HEK293 (cell line): ENCODE measurements at regions not wholly inside any gene's neighbourhood (a gene's known extent, or its start where the extent isn't known, plus 50 kb on each side); places are given as distances from the start of the nearest gene placed in this dataset.

Source experiments
- CTCF ChIP-seq: fragments of 450-650 bp; formaldehyde crosslinking; IDR thresholded peaks from 2 replicates; pipeline ENCODE4 v1.5.1; 2016; ENCODE audit warnings: missing biosample characterization, missing genetic modification characterization
- MYNN ChIP-seq: fragments of 450-650 bp; formaldehyde crosslinking; IDR thresholded peaks from 2 replicates; pipeline ENCODE4 v1.5.1; 2016; ENCODE audit warnings: missing biosample characterization, missing genetic modification characterization, borderline replicate concordance
- PRDM1 ChIP-seq: fragments of 450-650 bp; formaldehyde crosslinking; IDR thresholded peaks from 2 replicates; pipeline ENCODE4; 2016; ENCODE audit warnings: missing biosample characterization, missing genetic modification characterization
- REST ChIP-seq: fragments of 450-650 bp; formaldehyde crosslinking; IDR thresholded peaks from 2 replicates; pipeline ENCODE4 v1.5.1; 2016; ENCODE audit warnings: missing biosample characterization, missing genetic modification characterization
- ZBTB49 ChIP-seq: fragments of 450-650 bp; formaldehyde crosslinking; IDR thresholded peaks from 2 replicates; pipeline ENCODE4 v1.5.1; 2016; ENCODE audit warnings: missing biosample characterization, missing genetic modification characterization, low read depth
- ZBTB8A ChIP-seq: fragments of 450-650 bp; formaldehyde crosslinking; IDR thresholded peaks from 2 replicates; pipeline ENCODE4 v1.5.1; 2016; ENCODE audit warnings: missing biosample characterization, missing genetic modification characterization
- ZFP3 ChIP-seq: fragments of 450-650 bp; formaldehyde crosslinking; IDR thresholded peaks from 2 replicates; pipeline ENCODE4 v1.5.1; 2016; ENCODE audit warnings: low read depth, missing biosample characterization, missing genetic modification characterization
- ZNF24 ChIP-seq: fragments of 450-650 bp; formaldehyde crosslinking; IDR thresholded peaks from 2 replicates; pipeline ENCODE4 v1.5.1; 2016; ENCODE audit warnings: missing biosample characterization, missing genetic modification characterization
- ZNF280C ChIP-seq: fragments of 450-650 bp; formaldehyde crosslinking; IDR thresholded peaks from 2 replicates; pipeline ENCODE4 v1.5.1; 2016; ENCODE audit warnings: missing biosample characterization, missing genetic modification characterization
- ZNF555 ChIP-seq: fragments of 450-650 bp; formaldehyde crosslinking; conservative IDR thresholded peaks from 2 replicates; pipeline ENCODE4 v1.5.1; 2017; ENCODE audit warnings: missing biosample characterization, mild to moderate bottlenecking, missing genetic modification characterization, inconsistent platforms
- ZNF747 ChIP-seq: fragments of 450-650 bp; formaldehyde crosslinking; IDR thresholded peaks from 2 replicates; pipeline ENCODE4 v1.5.1; 2016; ENCODE audit warnings: missing biosample characterization, missing genetic modification characterization
- TF ChIP-seq, protein P1 (sequence below): fragments of 450-650 bp; formaldehyde crosslinking; IDR thresholded peaks from 2 replicates; pipeline ENCODE4 v1.5.1; 2017; ENCODE audit warnings: missing biosample characterization, missing genetic modification characterization

DNA sequence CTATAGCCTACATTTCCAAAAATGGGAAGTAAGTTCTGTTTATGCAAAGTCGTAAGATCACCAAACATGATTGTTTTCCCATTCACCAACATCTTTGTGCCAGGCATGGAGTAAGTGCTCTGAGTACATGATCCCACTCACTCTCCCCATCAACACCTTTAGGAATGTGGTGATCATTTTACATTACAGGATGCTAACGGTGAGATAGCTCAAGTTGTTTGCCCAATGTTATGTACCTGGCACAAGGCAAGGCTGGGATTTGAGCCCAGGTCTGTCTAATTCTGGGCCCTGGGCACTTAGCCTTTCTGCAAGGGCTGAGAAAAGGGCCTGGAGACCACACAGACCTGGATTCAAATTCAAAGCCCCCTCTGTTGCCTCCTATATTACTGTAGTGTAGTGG is 581.7 kb upstream of the CFAP20DC start:
- TF ChIP-seq CTCF (tag by site-specific recombination) (no peak), ZNF555 (tag by site-specific recombination) (no peak), ZNF747 (tag by site-specific recombination) (no peak), MYNN (tag by site-specific recombination) (no peak), ZBTB8A (tag by site-specific recombination) (no peak), REST (tag by site-specific recombination) (no peak), ZNF280C (no peak), PRDM1 (tag by site-specific recombination) (no peak), ZNF24 (tag by site-specific recombination) (no peak), ZFP3 (tag by site-specific recombination) (no peak), ZBTB49 (tag by site-specific recombination) (no peak)
- TF ChIP-seq, protein P1, sequence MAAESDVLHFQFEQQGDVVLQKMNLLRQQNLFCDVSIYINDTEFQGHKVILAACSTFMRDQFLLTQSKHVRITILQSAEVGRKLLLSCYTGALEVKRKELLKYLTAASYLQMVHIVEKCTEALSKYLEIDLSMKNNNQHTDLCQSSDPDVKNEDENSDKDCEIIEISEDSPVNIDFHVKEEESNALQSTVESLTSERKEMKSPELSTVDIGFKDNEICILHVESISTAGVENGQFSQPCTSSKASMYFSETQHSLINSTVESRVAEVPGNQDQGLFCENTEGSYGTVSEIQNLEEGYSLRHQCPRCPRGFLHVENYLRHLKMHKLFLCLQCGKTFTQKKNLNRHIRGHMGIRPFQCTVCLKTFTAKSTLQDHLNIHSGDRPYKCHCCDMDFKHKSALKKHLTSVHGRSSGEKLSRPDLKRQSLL: no peak
